Stimulated activated effector memory CD8-positive, alpha-beta T cell treated with anti-CD3 and anti-CD28 coated beads, Interleukin-12 subunit alpha, Interleukin-12 subunit beta, amount 100 ng/mL, for 72 hours (primary cell): ENCODE measurements at regions not wholly inside any gene's neighbourhood (a gene's known extent, or its start where the extent isn't known, plus 50 kb on each side); places are given as distances from the start of the nearest gene placed in this dataset.

Experiments
- ATAC-seq: fragments of 150-1000 bp; cut with Tn5 transposase; 2 replicates; pipeline ENCODE4 v1.10.0; 2021
- DNase-seq, 2 donors: peaks; one replicate each; pipeline ENCODE4 v3.0.0; 2021 to 2022; ENCODE audit warnings: low spot score in 2 of 2
- H3K27ac Mint-ChIP-seq: one replicate; pipeline ENCODE4 v1.8.0; 2022; ENCODE audit warnings: mild to moderate bottlenecking, mixed read lengths
- H3K36me3 Mint-ChIP-seq: one replicate; pipeline ENCODE4 v1.8.0; 2022; ENCODE audit warnings: mild to moderate bottlenecking, mixed read lengths
- H3K4me1 Mint-ChIP-seq: one replicate; pipeline ENCODE4 v1.8.0; 2022; ENCODE audit warnings: mixed read lengths
- H3K4me3 Mint-ChIP-seq: one replicate; pipeline ENCODE4 v1.8.0; 2022; ENCODE audit warnings: mild to moderate bottlenecking, mixed read lengths
- H3K9me3 Mint-ChIP-seq: one replicate; pipeline ENCODE4 v1.8.0; 2022; ENCODE audit warnings: mixed read lengths

- H3K36me3 Mint-ChIP-seq, result no peaks in the 10 kb centered on the region
Measured at GRCh38 chr4:106869551-106869950, 166.6 kb downstream of the DKK2 start.

DNA sequence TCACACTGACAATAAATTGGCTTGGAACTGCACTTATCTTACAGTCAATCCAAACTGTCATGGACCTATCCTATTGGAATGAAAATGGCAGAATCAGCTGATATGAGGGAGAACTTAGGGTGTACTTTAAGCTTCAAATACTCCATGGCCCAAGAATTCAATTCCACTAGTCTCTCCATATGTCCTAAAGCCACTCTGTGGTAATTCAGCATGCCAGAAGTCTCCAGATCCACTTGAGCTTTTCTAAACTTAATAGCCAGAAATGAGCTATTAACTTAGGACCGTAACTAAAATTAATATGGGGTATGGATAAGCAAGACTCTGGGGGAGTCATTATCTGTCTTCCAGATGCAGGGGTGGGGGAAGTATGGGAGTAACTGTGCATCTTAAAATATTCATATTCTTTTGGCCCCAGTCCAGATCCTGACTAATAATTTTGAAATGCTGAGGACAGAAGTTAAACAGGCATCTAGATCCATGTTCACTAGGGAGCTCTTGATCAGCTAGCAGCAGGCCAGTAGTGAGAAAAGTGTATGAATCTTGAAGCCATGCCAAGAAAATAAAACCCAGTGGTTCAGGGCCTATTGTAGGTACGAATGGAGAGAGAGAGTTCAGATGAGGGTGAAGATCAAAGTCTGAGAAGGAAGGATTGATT is 167.6 kb downstream of the DKK2 start:
- Mint-ChIP-seq H3K4me1 (no peaks in the 10 kb centered on the region), H3K36me3 (no peaks in the 10 kb centered on the region), H3K9me3 (peaks cover 8% of the 10 kb centered on the region), H3K4me3 (no peak overlapping the region), H3K27ac (no peak overlapping the region)
- DNase-seq, result no peak
- no peak for ATAC-seq

More at GRCh38 chr4:106869551-106869950, 166.6 kb downstream of the DKK2 start:
- no peak overlapping the region for H3K27ac Mint-ChIP-seq
- ATAC-seq (no peak), DNase-seq (no peak)
- peaks cover 8% of the 10 kb centered on the region for H3K9me3 Mint-ChIP-seq
- H3K4me3 Mint-ChIP-seq, result no peak overlapping the region
- no peaks in the 10 kb centered on the region for H3K4me1 Mint-ChIP-seq

GRCh38 chr4:106864231-106864630 is 171.9 kb downstream of the DKK2 start:
- Mint-ChIP-seq H3K9me3 (peaks cover 3% of the 10 kb centered on the region), H3K4me1 (no peaks in the 10 kb centered on the region), H3K36me3 (no peaks in the 10 kb centered on the region), H3K4me3 (no peak overlapping the region), H3K27ac (no peak overlapping the region)
- no peak for ATAC-seq
- DNase-seq, result no peak

- Mint-ChIP-seq H3K36me3 (no peaks in the 10 kb centered on the region), H3K4me1 (no peaks in the 10 kb centered on the region), H3K4me3 (no peak overlapping the region), H3K9me3 (peaks cover 9% of the 10 kb centered on the region), H3K27ac (no peak overlapping the region)
- DNase-seq (no peak), ATAC-seq (no peak)
Measured at GRCh38 chr4:106854569-106855351, 181.4 kb downstream of the DKK2 start.

DNA sequence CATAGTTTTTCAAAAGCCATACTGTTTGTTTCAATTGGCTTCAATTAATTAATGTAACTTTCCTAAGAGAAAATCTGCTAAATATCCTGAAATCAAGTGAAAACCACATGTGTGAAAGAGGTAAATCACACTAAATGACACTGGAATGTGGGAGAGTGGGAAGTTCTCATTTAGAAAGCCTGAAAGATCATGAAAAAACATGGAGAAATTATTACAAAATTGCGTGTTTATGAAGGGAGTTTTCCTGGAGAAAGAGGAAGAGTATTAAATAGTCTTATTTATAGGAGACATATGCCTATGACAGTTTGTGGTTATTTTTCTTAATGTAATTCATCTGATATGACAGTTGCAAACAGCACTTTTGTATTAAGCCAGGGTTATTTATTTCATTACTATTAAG is 183.7 kb downstream of the DKK2 start:
- Mint-ChIP-seq H3K9me3 (peaks cover 7% of the 10 kb centered on the region), H3K4me3 (no peak overlapping the region), H3K4me1 (no peaks in the 10 kb centered on the region), H3K36me3 (no peaks in the 10 kb centered on the region), H3K27ac (no peak overlapping the region)
- ATAC-seq (no peak), DNase-seq (no peak)

DNA sequence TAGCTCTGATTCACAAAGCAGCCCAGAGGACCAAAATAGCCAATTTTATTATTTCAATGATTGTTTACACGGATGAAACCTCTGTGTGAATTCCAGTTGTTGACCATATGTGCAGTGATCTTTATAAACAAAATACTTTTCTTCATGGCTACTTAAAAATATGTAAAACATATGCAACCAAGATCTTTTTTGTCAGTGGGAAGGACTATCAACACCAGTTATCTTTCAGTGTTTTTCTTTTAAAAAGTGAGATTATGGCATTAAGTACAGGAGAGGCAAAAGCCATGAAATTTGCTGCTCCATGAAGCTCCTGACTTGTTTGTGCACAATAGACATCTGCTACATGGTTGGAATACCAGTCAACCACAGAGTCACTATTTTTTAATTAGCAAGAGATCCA is 184.4 kb downstream of the DKK2 start:
- ATAC-seq (no peak), DNase-seq (no peak)
- Mint-ChIP-seq H3K36me3 (no peaks in the 10 kb centered on the region), H3K4me3 (no peak overlapping the region), H3K9me3 (peaks cover 7% of the 10 kb centered on the region), H3K27ac (no peak overlapping the region), H3K4me1 (no peaks in the 10 kb centered on the region)

GRCh38 chr4:106850691-106851090 is 185.4 kb downstream of the DKK2 start:
- Mint-ChIP-seq H3K9me3 (peaks cover 7% of the 10 kb centered on the region), H3K4me1 (no peaks in the 10 kb centered on the region), H3K27ac (no peak overlapping the region), H3K36me3 (no peaks in the 10 kb centered on the region), H3K4me3 (no peak overlapping the region)
- ATAC-seq (no peak), DNase-seq (no peak)

- no peak for ATAC-seq
- Mint-ChIP-seq H3K9me3 (peaks cover 15% of the 10 kb centered on the region), H3K4me3 (no peak overlapping the region), H3K36me3 (no peaks in the 10 kb centered on the region), H3K27ac (no peak overlapping the region), H3K4me1 (no peaks in the 10 kb centered on the region)
- DNase-seq, result no peak
Measured at GRCh38 chr4:106835919-106836318, 200.2 kb downstream of the DKK2 start.

- H3K4me3 Mint-ChIP-seq, result no peak overlapping the region
- H3K9me3 Mint-ChIP-seq, result peaks cover 14% of the 10 kb centered on the region
- ATAC-seq (no peak), DNase-seq (no peak)
- H3K4me1 Mint-ChIP-seq, result no peaks in the 10 kb centered on the region
- no peak overlapping the region for H3K27ac Mint-ChIP-seq
- H3K36me3 Mint-ChIP-seq, result no peaks in the 10 kb centered on the region
Measured at GRCh38 chr4:106830879-106831278, 205.2 kb downstream of the DKK2 start.

DNA sequence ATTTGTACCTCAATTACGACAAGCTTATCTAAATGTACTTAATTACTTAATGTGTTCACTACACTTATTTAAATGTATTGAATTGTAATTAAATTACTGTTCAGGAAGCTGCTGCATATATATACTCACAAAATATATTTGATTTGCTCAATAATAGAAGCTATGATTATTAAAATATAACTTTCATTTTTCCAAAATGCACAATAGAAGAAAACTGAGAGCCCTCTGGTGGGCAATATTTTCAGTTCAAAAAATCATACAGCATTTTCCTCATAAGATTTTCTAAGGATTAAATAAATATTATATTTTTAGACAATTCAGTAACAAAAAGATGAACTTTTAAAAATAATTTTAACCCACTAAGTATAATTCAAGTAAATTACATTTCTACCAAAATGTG is 217.3 kb downstream of the DKK2 start:
- Mint-ChIP-seq H3K4me1 (no peaks in the 10 kb centered on the region), H3K36me3 (no peaks in the 10 kb centered on the region), H3K9me3 (peaks cover 11% of the 10 kb centered on the region), H3K4me3 (no peak overlapping the region), H3K27ac (no peak overlapping the region)
- ATAC-seq, result no peak
- no peak for DNase-seq

GRCh38 chr4:106816496-106816895 is 219.6 kb downstream of the DKK2 start:
- ATAC-seq, result no peak
- no peak overlapping the region for H3K4me3 Mint-ChIP-seq
- no peaks in the 10 kb centered on the region for H3K4me1 Mint-ChIP-seq
- peaks cover 8% of the 10 kb centered on the region for H3K9me3 Mint-ChIP-seq
- H3K36me3 Mint-ChIP-seq, result no peaks in the 10 kb centered on the region
- no peak for DNase-seq
- no peak overlapping the region for H3K27ac Mint-ChIP-seq

DNA sequence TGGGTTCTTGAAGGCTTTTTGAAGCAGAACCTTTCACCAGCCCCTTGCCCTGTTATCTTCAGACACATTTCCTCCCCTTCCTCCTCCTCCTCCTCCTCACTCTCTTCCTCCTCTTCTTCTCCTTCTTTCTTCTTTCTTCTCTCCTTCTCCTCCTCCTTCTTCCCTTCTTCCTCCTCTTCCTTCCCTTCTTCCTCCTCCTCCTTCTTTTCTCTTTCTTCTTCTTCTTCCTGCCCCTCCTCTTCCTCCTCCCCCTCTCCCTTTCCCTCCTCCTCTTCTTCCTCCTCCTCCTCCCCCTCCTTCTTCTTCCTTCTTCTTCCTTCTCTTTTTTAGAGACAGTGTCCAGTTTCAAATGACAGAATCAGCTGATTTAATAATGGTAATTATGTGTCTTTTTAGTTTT is 226.0 kb downstream of the DKK2 start:
- no peak overlapping the region for H3K4me3 Mint-ChIP-seq
- H3K36me3 Mint-ChIP-seq, result no peaks in the 10 kb centered on the region
- no peaks in the 10 kb centered on the region for H3K4me1 Mint-ChIP-seq
- DNase-seq (no peak), ATAC-seq (no peak)
- H3K27ac Mint-ChIP-seq, result no peak overlapping the region
- H3K9me3 Mint-ChIP-seq, result peaks cover 6% of the 10 kb centered on the region

GRCh38 chr4:106809076-106809475 is 227.0 kb downstream of the DKK2 start:
- DNase-seq (no peak), ATAC-seq (no peak)
- Mint-ChIP-seq H3K4me3 (no peak overlapping the region), H3K27ac (no peak overlapping the region), H3K36me3 (no peaks in the 10 kb centered on the region), H3K9me3 (peaks cover 4% of the 10 kb centered on the region), H3K4me1 (no peaks in the 10 kb centered on the region)

DNA sequence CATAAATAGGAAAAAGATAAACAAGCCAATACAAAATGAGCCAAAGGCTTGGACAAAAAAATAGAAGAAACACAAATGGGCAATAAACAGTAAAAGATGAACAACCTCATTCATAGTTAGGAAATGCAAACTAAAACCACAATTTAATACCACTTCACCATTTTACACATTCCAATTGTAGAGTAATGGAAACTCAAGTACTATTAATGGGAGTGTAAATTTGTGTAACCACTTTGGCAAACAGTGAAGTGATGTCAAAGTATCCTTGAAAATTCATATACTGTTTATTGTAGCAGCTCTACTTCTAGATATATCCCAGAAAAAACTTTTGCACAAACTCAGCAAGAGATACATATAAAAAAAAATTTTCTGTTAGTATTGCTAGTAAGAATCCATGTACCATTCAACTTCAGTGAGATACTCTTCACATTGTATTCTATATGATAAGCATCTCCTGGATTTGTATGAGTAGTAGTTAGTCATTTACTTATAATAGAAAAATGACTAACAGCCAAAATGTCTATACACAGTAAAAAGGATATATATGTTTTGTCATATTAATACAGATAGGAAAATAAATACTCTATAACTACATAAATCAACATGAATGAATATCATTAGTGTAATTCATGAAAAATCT is 229.8 kb downstream of the DKK2 start:
- no peak overlapping the region for H3K4me3 Mint-ChIP-seq
- H3K27ac Mint-ChIP-seq, result no peak overlapping the region
- peaks cover 4% of the 10 kb centered on the region for H3K9me3 Mint-ChIP-seq
- no peaks in the 10 kb centered on the region for H3K4me1 Mint-ChIP-seq
- ATAC-seq, result no peak
- no peak for DNase-seq
- no peaks in the 10 kb centered on the region for H3K36me3 Mint-ChIP-seq

DNA sequence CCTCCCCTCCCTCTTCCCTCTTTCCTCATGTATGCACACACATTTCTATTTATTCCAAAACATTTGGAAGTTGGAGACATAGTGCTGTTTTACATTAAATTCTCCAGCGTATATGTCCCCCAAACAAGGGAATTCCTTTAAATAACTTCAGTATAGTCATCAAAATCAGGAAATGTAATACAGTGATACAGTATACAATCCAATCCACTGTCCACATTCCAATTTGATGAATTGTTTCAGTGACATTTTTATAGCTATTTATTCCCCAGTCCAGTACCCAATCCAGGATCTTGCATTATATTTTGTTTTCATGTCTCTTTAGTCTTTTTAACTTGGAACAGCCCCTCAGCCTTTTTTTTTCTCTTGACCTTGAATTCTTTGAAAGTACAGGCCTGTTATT is 233.0 kb downstream of the DKK2 start:
- no peaks in the 10 kb centered on the region for H3K36me3 Mint-ChIP-seq
- H3K27ac Mint-ChIP-seq, result no peak overlapping the region
- no peaks in the 10 kb centered on the region for H3K4me1 Mint-ChIP-seq
- no peak for ATAC-seq
- no peak for DNase-seq
- no peak overlapping the region for H3K4me3 Mint-ChIP-seq
- no peaks in the 10 kb centered on the region for H3K9me3 Mint-ChIP-seq

DNA sequence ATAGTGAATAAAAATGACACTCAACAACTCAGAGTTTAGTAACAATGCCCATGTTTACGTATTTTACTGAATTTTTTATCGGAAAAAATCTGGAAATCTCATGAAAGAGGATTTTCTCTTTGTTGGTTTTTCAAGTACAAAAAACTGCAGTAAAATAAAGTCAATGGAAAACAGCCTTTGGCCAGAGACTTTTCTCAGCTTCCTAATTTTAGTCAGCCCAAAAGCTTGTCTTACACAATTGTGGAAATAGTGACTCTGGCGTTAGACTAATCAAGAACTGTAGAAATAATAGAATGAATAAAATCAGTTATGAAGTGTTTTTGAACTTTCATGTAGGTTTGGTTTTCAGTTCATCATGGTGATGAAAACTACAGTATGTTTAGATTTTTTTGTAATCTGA is 234.7 kb downstream of the DKK2 start:
- no peak for ATAC-seq

More for the DNA sequence above, 234.7 kb downstream of the DKK2 start:
- Mint-ChIP-seq H3K4me3 (no peak overlapping the region), H3K27ac (no peak overlapping the region), H3K9me3 (no peaks in the 10 kb centered on the region), H3K4me1 (no peaks in the 10 kb centered on the region), H3K36me3 (no peaks in the 10 kb centered on the region)
- DNase-seq, result no peak
